ENCODE measurements at regions not wholly inside any gene's neighbourhood (a gene's known extent, or its start where the extent isn't known, plus 50 kb on each side); places are given as distances from the start of the nearest gene placed in this dataset.
"Not testable (repeated sequence)": the region's sequence is repeated elsewhere in the genome, so short reads cannot be mapped to it uniquely, and the experiment has no call there.

DNA sequence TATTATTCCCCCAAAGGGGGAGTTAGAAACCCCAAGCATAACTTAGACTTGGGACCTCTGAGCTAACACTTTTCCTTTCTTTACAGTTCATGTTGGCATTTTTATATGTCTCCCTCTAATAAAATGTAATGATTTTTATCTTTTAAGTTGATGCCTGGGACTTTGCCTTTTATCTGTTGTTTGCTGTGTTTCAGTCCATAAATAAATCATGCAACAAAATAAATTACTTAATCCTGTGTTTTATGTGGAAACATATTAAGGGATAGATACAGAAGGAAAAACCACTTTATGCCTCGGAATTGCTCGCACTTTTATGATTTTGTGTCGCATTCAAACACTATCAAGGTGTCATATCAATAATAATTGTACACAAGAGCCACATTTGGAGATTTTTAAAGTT, 93.7 kb upstream of the TBC1D5 start:
- no peak for DNase-seq (ENCODE audit: low read depth)
- no peak overlapping the region for H3K4me3 ChIP-seq (ENCODE audit: low read depth, low read length)

DNA sequence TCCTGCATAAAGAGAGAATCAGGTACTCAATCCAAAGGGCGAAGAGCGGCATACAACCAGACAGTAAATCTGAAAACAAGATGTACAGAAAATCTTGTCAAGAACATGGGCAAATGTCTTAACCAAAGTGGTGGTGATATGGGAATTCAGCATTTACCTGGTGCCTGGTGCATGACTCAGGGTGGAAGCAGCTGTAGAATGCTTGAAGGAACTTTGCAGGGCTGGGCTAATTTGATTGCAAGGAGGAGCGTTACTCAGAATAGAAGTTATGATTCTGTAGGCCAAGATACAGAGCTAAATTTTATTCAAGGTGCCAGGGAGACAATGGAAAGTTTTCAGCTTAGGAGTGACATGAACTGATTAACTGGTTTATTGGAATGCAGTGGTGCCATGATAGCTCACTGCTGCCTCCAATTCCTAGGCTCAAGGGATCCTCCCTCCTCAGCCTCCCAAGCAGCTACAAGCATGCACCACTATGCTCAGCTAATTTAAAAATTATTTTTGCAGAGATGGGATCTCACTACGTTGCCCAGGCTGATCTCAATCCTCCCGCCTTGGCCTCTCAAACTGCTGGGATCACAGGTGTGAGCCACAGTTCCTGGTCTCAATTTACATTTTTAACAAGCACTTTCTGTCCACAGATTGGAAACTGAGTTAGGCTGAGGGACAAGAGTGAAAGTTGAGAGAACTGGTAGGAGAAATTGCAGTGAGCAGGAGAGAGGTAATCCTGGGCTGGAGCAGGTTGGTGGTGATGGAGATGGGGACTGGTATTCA, 91.5 kb upstream of the TBC1D5 start:
- no peak overlapping the region for H3K4me3 ChIP-seq (ENCODE audit: low read depth, low read length)
- DNase-seq (ENCODE audit: low read depth), result no peak

DNA sequence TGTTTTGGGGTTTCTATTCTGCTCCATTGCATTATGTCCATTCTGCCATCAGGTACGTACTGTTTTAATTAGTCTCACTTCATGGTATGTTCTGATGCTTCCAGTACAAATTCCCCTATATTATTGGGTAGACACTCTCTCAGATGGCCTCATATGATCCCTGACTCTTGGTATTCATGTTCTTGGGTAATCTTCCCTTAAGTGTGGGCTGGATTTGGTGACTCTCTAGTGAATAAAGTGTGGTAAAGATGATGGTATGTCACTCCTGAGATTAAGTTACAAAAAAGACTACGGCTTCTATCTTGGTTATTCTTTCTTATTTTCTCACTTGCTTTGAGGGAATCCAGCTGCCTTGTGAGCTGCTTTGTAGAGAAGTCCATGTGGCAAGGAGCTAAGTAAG, 89.6 kb upstream of the TBC1D5 start:
- DNase-seq (ENCODE audit: low read depth), result no peak
- H3K4me3 ChIP-seq (ENCODE audit: low read depth, low read length), result no peak overlapping the region

DNA sequence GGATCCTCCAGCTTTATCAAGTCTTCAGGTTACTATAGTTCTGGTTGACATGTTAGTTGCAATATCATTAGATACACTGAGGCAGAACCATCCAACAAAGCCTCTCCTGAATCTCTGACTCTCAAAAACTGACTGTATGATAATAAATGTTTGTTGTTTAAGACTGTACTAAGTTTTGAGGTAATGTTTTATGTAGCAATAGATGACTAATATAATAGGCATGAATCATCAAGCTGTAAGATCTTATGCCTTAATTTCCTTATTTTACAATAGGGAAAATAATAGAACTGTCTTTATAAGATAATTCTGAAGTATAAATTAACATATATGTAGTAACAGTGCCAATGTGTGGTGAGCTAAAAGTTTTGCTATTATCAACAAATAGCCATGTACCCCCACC, 88.9 kb upstream of the TBC1D5 start:
- no peak for DNase-seq (ENCODE audit: low read depth)
- H3K4me3 ChIP-seq (ENCODE audit: low read depth, low read length), result no peak overlapping the region

DNA sequence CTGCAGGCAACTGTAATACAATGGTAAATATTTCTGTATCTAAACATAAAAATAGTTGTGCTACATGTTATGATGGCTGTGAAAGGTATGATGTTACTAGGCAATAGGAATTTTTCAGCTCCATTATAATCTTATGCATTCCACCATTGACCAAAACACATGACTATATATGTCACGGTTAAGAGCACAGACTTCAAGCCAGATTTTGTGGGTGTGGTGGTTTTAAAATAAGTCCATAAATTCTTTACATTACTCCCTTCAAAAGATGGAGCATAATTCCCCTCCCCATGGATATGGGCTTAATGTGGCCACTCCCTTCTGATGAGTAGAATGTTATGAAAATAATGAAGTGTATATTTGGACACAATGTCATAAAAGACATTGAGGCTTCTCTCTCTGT, 88.4 kb upstream of the TBC1D5 start:
- H3K4me3 ChIP-seq (ENCODE audit: low read depth, low read length), result no peak overlapping the region
- DNase-seq (ENCODE audit: low read depth), result no peak

DNA sequence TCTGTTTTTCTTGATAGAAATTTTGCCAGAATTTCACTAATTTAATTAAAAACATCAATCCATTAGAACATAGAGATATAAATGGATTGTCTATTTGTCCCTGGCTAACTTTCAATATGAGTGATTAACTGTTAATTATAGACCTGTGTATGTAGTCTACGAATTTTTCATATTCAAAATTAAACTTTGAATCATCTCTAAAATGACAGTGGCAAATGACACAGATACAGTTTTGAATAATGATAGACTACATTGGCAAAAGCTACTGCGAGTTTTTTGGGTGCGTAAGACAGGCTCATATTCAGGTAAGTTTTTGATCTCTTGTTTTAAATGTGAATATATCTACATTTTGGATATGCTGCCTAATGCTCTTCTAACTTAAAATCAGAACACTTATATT, 86.0 kb upstream of the TBC1D5 start:
- DNase-seq (ENCODE audit: low read depth), result no peak
- H3K4me3 ChIP-seq (ENCODE audit: low read depth, low read length), result no peak overlapping the region

DNA sequence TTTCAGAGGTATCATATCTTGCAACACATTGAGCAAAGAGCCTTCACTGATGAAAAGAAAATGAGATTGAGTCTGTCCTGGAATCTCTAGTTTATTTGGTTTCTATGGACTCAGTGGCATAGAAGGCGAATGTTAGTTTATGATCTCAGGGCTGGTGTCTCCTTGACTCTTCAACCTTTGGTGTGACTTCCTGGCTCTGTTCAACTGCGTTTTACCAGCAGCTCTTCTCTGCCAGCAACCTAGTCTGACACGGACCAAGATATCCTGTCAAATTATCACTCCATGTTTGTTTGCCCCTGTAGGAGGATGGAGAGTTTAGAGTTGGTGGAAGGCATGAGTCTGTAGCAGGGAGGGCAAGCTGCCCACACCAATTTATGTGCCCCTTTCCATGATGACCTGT, 82.9 kb upstream of the TBC1D5 start:
- no peak for DNase-seq (ENCODE audit: low read depth)
- no peak overlapping the region for H3K4me3 ChIP-seq (ENCODE audit: low read depth, low read length)

DNA sequence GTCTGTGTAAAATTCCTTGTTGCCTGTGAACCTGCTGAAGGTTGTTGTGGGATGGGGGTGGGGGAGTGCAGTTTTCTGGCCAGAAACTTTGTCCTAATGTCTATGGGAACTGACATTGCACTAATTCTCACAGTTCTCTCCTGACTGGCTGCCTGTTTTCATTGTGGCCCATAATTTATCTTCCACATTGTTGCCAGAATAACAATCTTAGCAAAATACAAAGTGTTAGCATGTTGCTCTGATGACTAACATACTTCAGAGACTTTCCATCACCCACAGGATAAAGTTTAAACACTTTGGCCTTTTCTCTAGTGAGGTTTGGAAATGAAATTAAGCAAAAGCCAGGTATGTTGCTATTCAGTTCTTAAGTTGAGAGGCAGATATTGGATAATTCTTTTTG, 81.4 kb upstream of the TBC1D5 start:
- H3K4me3 ChIP-seq (ENCODE audit: low read depth, low read length), result no peak overlapping the region
- no peak for DNase-seq (ENCODE audit: low read depth)

DNA sequence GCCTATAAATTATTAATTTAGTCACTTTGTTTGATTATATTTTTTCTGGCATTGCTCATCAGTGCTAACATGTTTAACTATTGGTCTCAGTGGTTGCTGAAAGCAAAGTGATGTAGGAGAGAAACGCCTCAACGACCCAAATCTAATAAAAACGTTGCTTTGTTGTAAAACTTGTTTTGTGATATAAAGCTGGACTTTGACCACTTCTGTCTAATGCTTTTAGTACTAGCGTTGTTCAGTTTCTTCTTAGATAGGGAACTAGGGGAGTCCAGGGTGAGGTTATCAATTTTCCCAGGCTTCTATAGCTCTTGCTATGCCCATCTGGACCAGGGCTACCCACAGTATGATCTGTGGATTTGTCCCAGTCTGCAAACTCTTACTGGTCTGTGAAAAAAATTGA, 80.6 kb upstream of the TBC1D5 start:
- DNase-seq (ENCODE audit: low read depth), result no peak
- no peak overlapping the region for H3K4me3 ChIP-seq (ENCODE audit: low read depth, low read length)

DNA sequence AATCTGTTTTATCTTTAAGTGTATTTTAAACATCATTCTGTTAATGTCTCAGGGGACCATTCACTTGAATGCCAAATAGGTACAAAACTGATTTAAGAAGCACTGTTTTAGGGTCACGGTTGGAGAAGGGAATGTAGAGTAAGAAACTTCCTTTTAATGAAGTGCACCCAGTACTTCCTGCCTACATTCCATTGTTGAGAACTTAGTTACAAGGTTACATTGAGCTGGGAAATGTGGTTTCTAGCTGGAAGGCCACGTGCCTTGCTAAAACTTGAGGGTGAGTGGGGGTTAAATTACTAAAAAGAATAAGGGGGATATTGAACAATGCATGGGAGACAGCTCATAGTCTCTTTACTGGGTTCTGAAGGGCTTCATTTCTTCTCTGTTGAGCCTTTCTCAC, 78.3 kb upstream of the TBC1D5 start:
- no peak for DNase-seq (ENCODE audit: low read depth)
- H3K4me3 ChIP-seq (ENCODE audit: low read depth, low read length), result no peak overlapping the region

DNA sequence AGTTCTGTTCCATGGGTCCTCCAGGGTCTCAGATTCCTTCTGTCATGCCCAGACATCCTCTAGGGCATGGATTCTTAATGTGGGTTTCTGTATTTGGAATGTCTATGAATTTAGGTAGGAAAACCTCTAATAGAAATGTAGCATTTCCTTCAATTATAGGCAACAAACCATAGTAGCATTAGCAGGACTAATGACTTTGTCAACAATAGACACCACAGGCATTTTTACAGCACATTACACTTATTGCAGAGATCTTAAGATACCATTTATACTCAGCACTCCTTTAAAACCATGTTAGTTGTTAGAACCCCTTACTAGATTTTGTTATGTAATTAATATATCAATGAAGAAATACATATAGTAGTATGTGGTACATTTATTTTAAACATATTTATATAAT, 77.8 kb upstream of the TBC1D5 start:
- no peak for DNase-seq (ENCODE audit: low read depth)
- H3K4me3 ChIP-seq (ENCODE audit: low read depth, low read length), result no peak overlapping the region

DNA sequence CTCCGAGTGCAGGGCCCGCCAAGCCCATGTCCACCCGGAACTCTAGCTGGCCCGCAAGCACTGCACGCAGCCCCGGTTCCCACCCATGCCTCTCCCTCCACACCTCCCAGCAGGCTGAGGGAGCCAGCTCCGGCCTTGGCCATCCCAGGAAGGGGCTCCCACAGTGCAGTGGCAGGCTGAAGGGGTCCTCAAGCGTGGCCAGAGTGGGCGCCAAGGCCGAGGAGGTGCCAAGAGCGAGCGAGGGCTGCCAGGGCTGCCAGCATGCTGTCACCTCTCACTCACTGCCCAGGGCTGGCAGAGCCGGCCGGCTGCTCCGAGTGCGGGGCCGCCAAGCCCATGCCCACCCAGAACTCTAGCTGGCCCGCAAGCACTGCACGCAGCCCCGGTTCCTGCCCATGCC, 75.5 kb upstream of the TBC1D5 start:
- not testable (repeated sequence) for H3K4me3 ChIP-seq (ENCODE audit: low read depth, low read length); DNase-seq (ENCODE audit: low read depth)

DNA sequence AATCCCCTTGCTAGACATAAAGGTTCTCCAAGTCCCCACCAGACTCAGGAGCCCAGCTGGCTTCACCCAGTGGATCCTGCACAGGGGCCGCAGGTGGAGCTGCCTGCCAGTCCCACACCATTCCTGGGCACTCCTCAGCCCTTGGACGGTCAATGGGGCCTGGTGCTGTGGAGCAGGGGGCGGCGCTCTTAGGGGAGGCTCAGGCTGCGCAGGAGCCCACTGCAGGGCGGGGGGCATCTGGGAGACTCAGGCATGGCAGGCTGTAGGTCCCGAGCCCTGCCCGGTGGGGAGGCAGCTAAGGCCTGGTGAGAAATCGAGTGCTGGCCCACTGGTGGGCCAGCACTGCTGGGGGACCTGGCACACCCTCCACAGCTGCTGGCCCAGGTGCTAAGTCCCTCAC, 75.1 kb upstream of the TBC1D5 start:
- H3K4me3 ChIP-seq (ENCODE audit: low read depth, low read length), result no peak overlapping the region
- DNase-seq (ENCODE audit: low read depth), result no peak

DNA sequence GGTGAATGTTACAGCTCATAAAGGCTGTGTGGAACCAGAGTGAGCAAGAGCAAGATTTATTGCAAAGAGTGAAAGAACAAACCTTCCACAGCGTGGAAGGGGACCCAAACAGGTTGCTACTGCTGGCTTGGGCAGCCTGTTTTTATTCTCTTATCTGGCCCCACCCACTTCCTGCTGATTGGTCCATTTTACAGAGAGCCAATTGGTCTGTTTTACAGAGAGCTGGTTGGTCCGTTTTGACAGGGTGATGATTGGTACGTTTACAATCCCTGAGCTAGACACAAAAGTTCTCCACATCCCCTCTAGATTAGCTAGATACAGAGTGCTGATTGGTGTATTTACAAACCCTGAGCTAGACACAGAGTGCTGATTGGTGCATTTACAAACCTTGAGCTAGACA, 74.4 kb upstream of the TBC1D5 start:
- not testable (repeated sequence) for H3K4me3 ChIP-seq (ENCODE audit: low read depth, low read length); DNase-seq (ENCODE audit: low read depth)

DNA sequence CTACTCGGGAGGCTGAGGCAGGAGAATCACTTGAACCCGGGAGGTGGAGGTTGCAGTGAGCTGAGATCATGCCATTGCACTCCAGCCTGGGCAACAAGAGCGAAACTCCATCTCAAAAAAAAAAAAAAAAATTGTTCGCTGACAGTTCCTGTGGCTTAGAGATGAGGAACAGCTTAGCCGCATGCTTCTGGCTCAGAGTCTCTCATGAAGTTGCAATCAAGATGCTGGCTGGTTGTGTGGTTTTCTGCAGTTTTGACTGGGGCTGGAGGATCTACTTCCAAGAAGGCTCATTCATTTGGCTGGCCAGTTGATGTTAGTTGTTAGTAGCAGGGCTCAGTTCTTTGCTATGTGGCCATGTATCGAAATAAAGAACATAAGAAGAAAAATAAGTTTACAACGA, 69.9 kb upstream of the TBC1D5 start:
- not testable (repeated sequence) for DNase-seq (ENCODE audit: low read depth); H3K4me3 ChIP-seq (ENCODE audit: low read depth, low read length)

DNA sequence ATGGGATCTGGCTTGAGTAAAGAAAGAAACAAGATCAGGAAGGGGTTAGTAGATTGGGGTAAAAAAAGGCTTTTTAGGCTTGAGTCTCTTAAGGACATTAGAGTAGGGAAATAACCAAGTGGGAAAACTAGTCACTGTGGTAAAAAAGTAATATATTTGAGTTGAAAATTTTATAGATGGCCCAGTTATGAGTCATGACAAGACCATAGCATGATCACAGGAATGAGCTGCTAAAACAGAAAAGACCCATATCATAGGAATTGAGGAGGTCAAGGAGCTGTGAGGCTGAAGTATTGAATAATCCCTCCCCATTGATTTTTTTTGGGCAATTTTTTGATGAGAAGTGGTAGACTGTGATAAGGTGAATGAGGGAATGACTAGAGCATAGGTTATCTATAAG, 69.2 kb upstream of the TBC1D5 start:
- H3K4me3 ChIP-seq (ENCODE audit: low read depth, low read length), result no peak overlapping the region
- no peak for DNase-seq (ENCODE audit: low read depth)

DNA sequence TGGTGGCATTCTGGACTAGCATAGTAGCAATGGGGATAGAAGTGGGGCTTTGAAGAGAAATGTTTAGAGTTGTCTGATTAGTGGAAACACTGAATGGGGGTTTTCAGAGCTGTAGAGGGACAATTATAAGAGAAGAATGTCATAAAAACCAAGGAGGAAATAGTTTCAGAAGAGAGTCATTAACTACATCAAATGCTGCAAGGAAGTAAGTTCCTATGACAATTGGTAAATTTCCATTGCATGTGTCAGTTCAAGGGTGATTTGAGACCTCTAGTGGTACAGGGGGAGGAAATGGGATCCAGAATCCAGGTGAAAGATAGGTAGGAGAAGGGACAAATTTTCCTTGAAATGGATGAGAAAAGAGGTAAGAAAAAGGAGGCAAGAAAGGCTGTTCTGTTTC, 68.3 kb upstream of the TBC1D5 start:
- no peak for DNase-seq (ENCODE audit: low read depth)
- no peak overlapping the region for H3K4me3 ChIP-seq (ENCODE audit: low read depth, low read length)

DNA sequence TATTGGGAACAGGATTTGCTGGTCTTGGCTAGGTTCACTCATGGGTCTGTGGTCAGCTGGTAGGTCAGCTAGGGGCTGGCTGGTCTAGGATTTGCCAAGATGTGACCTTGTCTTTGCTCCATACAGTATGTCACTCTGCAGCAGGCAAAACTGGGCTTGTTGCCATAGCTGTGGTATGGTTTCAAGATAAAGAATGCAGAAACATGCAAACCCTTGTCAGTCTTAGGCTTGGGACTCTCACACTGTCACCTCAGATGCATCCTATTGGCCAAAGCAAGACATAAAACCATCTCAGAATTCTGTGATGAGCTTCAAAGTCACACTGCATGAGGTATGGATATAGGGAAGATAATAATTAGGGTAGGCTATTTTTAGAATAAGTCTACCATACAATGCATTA, 66.6 kb upstream of the TBC1D5 start:
- H3K4me3 ChIP-seq (ENCODE audit: low read depth, low read length), result no peak overlapping the region

DNA sequence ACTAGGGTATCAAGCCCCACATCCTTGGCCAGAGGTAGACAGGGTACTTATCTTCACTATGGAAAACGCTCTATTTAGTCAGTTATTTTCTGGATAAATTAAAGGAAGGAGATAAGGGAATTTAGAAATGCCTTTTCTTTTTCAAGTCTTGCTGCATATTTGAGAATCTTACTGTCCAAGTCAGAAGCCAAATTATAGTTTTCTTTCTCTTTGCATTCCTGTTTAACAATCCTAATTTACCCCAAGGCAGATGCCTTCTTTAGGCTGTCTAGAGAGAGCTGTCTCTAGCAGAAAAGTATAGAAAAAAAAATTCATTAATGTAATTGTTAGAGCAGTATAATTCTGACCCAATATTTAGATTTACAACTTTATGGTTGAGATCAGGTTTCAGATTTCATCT, 64.4 kb upstream of the TBC1D5 start:
- no peak for DNase-seq (ENCODE audit: low read depth)
- H3K4me3 ChIP-seq (ENCODE audit: low read depth, low read length), result no peak overlapping the region

More for the DNA sequence above, 66.6 kb upstream of the TBC1D5 start:
- no peak for DNase-seq (ENCODE audit: low read depth)

DNA sequence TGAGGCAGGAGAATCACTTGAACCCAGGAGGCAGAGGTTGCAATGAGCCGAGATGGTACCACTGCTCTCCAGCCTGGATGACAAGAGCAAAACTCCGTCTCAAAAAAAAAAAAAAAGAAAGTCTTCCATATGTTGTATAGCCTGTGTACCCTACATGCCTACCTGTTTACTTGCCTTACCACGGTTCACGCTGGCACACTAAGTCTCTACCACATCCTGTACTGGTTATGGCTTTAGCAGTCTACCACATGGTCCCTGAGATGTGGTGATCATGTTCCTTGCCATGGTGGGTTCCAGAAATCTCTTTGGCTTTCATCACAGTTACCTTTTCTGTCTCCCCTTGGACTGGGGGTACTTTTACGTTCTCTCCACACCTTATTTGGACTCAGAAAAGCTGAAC, 63.8 kb upstream of the TBC1D5 start:
- no peak for DNase-seq (ENCODE audit: low read depth)
- no peak overlapping the region for H3K4me3 ChIP-seq (ENCODE audit: low read depth, low read length)

DNA sequence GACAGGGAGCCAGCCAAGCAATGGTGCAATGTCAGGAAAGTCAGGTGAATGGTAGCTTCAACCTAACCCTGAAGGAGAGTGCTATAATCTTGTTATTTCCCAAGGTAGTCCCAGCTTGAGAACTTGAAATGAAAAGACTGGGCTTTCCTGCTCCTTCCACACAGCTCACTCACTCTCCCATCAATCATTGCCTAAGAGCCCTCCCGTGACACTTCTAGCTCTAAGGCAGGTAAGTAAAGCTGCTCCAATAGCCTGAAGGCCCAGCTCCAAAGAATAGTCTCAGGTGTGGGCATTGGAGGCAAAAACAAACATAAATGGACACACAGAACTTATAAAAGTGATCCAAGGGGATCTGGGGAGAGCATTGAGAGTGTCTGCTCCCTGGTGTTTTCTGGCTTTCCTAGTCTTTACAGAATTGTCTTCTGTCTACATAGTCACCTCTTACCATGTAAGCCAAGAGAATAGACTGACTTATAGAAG, 63.1 kb upstream of the TBC1D5 start:
- DNase-seq (ENCODE audit: low read depth), result no peak
- H3K4me3 ChIP-seq (ENCODE audit: low read depth, low read length), result no peak overlapping the region

DNA sequence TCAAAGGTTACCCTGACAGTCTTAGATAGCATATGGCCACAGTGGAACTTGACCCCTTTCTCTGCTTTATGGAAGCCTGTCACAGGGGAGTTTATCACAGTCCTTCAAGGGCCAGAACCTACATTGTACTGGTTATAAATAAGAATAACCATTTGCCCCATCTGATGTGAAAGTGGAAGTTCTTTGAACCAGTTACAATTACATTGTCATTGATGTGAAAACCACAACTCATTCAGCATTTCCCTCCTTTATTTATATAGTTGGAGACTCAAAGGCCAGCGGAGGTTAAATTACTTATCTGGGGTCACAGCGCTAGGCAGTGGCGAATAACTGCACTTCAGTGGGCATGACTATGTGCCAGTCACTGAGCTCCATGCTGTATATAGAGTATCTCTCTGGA, 60.5 kb upstream of the TBC1D5 start:
- no peak overlapping the region for H3K4me3 ChIP-seq (ENCODE audit: low read depth, low read length)
- DNase-seq (ENCODE audit: low read depth), result no peak

Data from skeletal muscle cell (primary cell).